ENCODE measurements at regions not wholly inside any gene's neighbourhood (a gene's known extent, or its start where the extent isn't known, plus 50 kb on each side); places are given as distances from the start of the nearest gene placed in this dataset.

GRCh38 chr1:87226341-87226760 lies 102.3 kb upstream of the LMO4 start:
- DNase-seq = no peak

GRCh38 chr1:87227651-87228050 lies 101.0 kb upstream of the LMO4 start:
- no peak for DNase-seq

- no peak for DNase-seq
These were observed 98.2 kb upstream of the LMO4 start for GRCh38 chr1:87230501-87230900.

- DNase-seq = no peak
These were observed 96.8 kb upstream of the LMO4 start for GRCh38 chr1:87231703-87232367.

GRCh38 chr1:87236585-87236984 lies 92.1 kb upstream of the LMO4 start:
- DNase-seq = peak; percentile 12

GRCh38 chr1:87239997-87240605 lies 88.6 kb upstream of the LMO4 start:
- no peak for DNase-seq

- no peak for DNase-seq
These were observed 87.9 kb upstream of the LMO4 start for GRCh38 chr1:87240661-87241285.

GRCh38 chr1:87242445-87243185 lies 86.1 kb upstream of the LMO4 start:
- no peak for DNase-seq

- no peak for DNase-seq
These were observed 85.1 kb upstream of the LMO4 start for GRCh38 chr1:87243573-87243972.

- DNase-seq = no peak
These were observed 82.2 kb upstream of the LMO4 start for GRCh38 chr1:87246436-87246835.

GRCh38 chr1:87249803-87250202 lies 78.9 kb upstream of the LMO4 start:
- peak; percentile 11 for DNase-seq

- no peak for DNase-seq
These were observed 78.3 kb upstream of the LMO4 start for GRCh38 chr1:87250336-87250735.

- no peak for DNase-seq
These were observed 76.3 kb upstream of the LMO4 start for GRCh38 chr1:87252406-87252805.

GRCh38 chr1:87262688-87263087 lies 66.0 kb upstream of the LMO4 start:
- no peak for DNase-seq

- no peak for DNase-seq
These were observed 65.4 kb upstream of the LMO4 start for GRCh38 chr1:87263281-87263680.

- no peak for DNase-seq
These were observed 64.9 kb upstream of the LMO4 start for GRCh38 chr1:87263785-87264184.

- no peak for DNase-seq
These were observed 63.7 kb upstream of the LMO4 start for GRCh38 chr1:87264976-87265375.

- DNase-seq = no peak
These were observed 62.9 kb upstream of the LMO4 start for GRCh38 chr1:87265786-87266185.

- DNase-seq = no peak
These were observed 60.6 kb upstream of the LMO4 start for GRCh38 chr1:87268111-87268510.

GRCh38 chr1:87269921-87270320 lies 58.8 kb upstream of the LMO4 start:
- no peak for DNase-seq

GRCh38 chr1:87273291-87273690 lies 55.4 kb upstream of the LMO4 start:
- DNase-seq = no peak

- no peak for DNase-seq
These were observed 53.8 kb upstream of the LMO4 start for GRCh38 chr1:87274851-87275250.

GRCh38 chr1:87278825-87279535 lies 49.7 kb upstream of the LMO4 start:
- no peak for DNase-seq

Data from activated CD4-positive, alpha-beta T cell treated with anti-CD3 and anti-CD28 coated beads, Interleukin-2, amount 50 U/mL, for 16 hours (primary cell).